NCI-H146 (cell line): ENCODE measurements at regions not wholly inside any gene's neighbourhood (a gene's known extent, or its start where the extent isn't known, plus 50 kb on each side); places are given as distances from the start of the nearest gene placed in this dataset.
"Not testable (repeated sequence)": the region's sequence is repeated elsewhere in the genome, so short reads cannot be mapped to it uniquely, and the experiment has no call there.

Experiments used
- DNase-seq: peaks from one replicate; lab custom pipeline; 2025; lab: John Stamatoyannopoulos, UW

GRCh38 chr5:7305000-7305674 is 90.8 kb upstream of the ADCY2 start:
- not testable (repeated sequence) for DNase-seq

- DNase-seq, result not testable (repeated sequence)
These were observed 89.4 kb upstream of the ADCY2 start for GRCh38 chr5:7306556-7306955.

GRCh38 chr5:7307709-7308108 is 88.2 kb upstream of the ADCY2 start:
- not testable (repeated sequence) for DNase-seq

- not testable (repeated sequence) for DNase-seq
These were observed 86.2 kb upstream of the ADCY2 start for GRCh38 chr5:7309715-7310114.

GRCh38 chr5:7310656-7311055 is 85.3 kb upstream of the ADCY2 start:
- DNase-seq, result not testable (repeated sequence)

- DNase-seq, result no peak
These were observed 80.8 kb upstream of the ADCY2 start for GRCh38 chr5:7315118-7315517.

GRCh38 chr5:7317751-7318150 is 78.2 kb upstream of the ADCY2 start:
- no peak for DNase-seq

GRCh38 chr5:7320701-7321301 is 75.1 kb upstream of the ADCY2 start:
- DNase-seq, result no peak

GRCh38 chr5:7321724-7322123 is 74.2 kb upstream of the ADCY2 start:
- DNase-seq, result no peak

- no peak for DNase-seq
These were observed 71.0 kb upstream of the ADCY2 start for GRCh38 chr5:7324919-7325318.

GRCh38 chr5:7325975-7326913 is 69.7 kb upstream of the ADCY2 start:
- DNase-seq, result no peak

GRCh38 chr5:7329141-7329540 is 66.8 kb upstream of the ADCY2 start:
- DNase-seq, result no peak

- no peak for DNase-seq
These were observed 66.2 kb upstream of the ADCY2 start for GRCh38 chr5:7329712-7330111.

GRCh38 chr5:7330256-7330655 is 65.7 kb upstream of the ADCY2 start:
- DNase-seq, result no peak

GRCh38 chr5:7331131-7331530 is 64.8 kb upstream of the ADCY2 start:
- no peak for DNase-seq
